ENCODE measurements at regions not wholly inside any gene's neighbourhood (a gene's known extent, or its start where the extent isn't known, plus 50 kb on each side); places are given as distances from the start of the nearest gene placed in this dataset.

DNA sequence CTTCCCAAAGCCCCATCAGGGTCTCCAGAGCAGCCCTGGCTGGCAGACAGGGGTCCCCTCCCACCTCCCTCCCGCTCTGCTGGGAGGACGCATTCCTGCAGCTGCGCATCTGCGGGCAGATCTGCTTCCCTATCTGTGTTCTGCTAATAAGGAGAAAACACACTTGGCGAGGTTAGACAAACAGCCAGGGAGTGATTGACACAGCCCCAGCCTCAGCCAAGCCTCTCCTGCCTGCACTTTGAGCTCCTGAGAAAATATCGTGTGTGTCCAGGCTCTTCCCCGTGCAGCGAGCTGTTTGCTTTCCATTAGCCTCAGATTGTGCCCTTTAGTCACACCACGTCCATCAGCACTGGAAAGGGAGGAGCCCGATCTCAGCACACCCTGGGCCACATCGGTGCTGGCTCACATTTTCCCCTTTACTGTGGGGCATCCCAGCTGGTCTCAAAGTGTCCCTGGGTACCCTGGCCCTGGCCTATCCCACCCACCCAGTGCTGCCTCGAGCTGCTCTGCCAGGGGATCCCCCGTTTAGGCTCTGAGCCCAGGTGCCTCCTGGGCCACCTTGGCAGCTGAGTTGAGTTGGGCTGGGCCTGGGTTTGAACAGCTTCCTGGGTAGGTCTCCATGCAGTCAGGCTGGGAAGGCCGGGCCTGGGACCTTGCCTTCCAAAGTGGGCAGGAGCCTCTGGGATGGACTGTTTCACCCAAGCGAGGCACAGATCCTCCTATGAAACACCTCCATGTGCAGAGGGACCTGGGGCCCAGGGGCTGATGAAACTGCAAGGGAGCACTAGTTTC is 61.1 kb downstream of the BARX1 start (continued):
- TF ChIP-seq DMAP1 (CRISPR knock-in tag; IDR thresholded peaks at IDR 0.05) (no peak), ZZZ3 (CRISPR knock-in tag; IDR thresholded peaks at IDR 0.05; ENCODE audit: borderline replicate concordance) (no peak), SRSF4 (IDR thresholded peaks at IDR 0.05; ENCODE audit: low read depth, low read length, poor library complexity, severe bottlenecking) (no peak), ZBTB8A (CRISPR knock-in tag; IDR thresholded peaks at IDR 0.05; ENCODE audit: borderline replicate concordance, low read depth) (no peak), SMAD9 (CRISPR knock-in tag; IDR thresholded peaks at IDR 0.05) (no peak), ZNF770 (CRISPR knock-in tag; IDR thresholded peaks at IDR 0.05) (no peak), ZNF407 (CRISPR knock-in tag; IDR thresholded peaks at IDR 0.05; ENCODE audit: not compliant biosample characterization) (no peak), ZBTB38 (CRISPR knock-in tag; IDR thresholded peaks at IDR 0.05) (no peak), MYC (CRISPR knock-in tag; IDR thresholded peaks at IDR 0.05; ENCODE audit: borderline replicate concordance) (peak; percentile 32; the same call in 1 of the 2 replicates), GFI1 (CRISPR knock-in tag; IDR thresholded peaks at IDR 0.05; ENCODE audit: borderline replicate concordance) (peak; percentile 34; the same call in 1 of the 2 replicates), ZFX (CRISPR knock-in tag; IDR thresholded peaks at IDR 0.05; ENCODE audit: low read depth) (peak; percentile 44; the same call in 1 of the 2 replicates), NFKBIZ (CRISPR knock-in tag; IDR thresholded peaks at IDR 0.05) (no peak), MIER3 (CRISPR knock-in tag; IDR thresholded peaks at IDR 0.05; ENCODE audit: borderline replicate concordance) (peak; percentile 38; the same call in 1 of the 2 replicates)
- TF ChIP-seq, protein P1, sequence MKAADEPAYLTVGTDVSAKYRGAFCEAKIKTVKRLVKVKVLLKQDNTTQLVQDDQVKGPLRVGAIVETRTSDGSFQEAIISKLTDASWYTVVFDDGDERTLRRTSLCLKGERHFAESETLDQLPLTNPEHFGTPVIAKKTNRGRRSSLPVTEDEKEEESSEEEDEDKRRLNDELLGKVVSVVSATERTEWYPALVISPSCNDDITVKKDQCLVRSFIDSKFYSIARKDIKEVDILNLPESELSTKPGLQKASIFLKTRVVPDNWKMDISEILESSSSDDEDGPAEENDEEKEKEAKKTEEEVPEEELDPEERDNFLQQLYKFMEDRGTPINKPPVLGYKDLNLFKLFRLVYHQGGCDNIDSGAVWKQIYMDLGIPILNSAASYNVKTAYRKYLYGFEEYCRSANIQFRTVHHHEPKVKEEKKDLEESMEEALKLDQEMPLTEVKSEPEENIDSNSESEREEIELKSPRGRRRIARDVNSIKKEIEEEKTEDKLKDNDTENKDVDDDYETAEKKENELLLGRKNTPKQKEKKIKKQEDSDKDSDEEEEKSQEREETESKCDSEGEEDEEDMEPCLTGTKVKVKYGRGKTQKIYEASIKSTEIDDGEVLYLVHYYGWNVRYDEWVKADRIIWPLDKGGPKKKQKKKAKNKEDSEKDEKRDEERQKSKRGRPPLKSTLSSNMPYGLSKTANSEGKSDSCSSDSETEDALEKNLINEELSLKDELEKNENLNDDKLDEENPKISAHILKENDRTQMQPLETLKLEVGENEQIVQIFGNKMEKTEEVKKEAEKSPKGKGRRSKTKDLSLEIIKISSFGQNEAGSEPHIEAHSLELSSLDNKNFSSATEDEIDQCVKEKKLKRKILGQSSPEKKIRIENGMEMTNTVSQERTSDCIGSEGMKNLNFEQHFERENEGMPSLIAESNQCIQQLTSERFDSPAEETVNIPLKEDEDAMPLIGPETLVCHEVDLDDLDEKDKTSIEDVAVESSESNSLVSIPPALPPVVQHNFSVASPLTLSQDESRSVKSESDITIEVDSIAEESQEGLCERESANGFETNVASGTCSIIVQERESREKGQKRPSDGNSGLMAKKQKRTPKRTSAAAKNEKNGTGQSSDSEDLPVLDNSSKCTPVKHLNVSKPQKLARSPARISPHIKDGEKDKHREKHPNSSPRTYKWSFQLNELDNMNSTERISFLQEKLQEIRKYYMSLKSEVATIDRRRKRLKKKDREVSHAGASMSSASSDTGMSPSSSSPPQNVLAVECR (CRISPR knock-in tag; IDR thresholded peaks at IDR 0.05; ENCODE audit: borderline replicate concordance): 0 out of 2 replicates have a peak, but pooled peaks have one; percentile 2

Data from HepG2 (cell line).